IPS-15b (cell line): ENCODE measurements at regions not wholly inside any gene's neighbourhood (a gene's known extent, or its start where the extent isn't known, plus 50 kb on each side); places are given as distances from the start of the nearest gene placed in this dataset.

ENCODE experiments used
- H3K27me3 ChIP-seq: one replicate; pipeline ENCODE4 v1.6.1; 2013; ENCODE audit warnings: low read length; ENCODE audit not compliant: control insufficient read depth, insufficient read depth
- H3K36me3 ChIP-seq: one replicate; pipeline ENCODE4 v1.6.1; 2013; ENCODE audit warnings: low read length; ENCODE audit not compliant: control insufficient read depth, insufficient read depth
- H3K4me1 ChIP-seq: one replicate; pipeline ENCODE4 v1.6.1; 2013; ENCODE audit warnings: mild to moderate bottlenecking, low read length; ENCODE audit not compliant: control insufficient read depth, insufficient read depth
- H3K4me3 ChIP-seq: one replicate; pipeline ENCODE4 v1.5.1; 2013; ENCODE audit warnings: low read depth, low read length
- H3K9ac ChIP-seq: one replicate; pipeline ENCODE4 v1.6.1; 2013; ENCODE audit warnings: low read depth, mild to moderate bottlenecking, low read length
- H3K9me3 ChIP-seq: one replicate; pipeline ENCODE4 v1.6.1; 2013; ENCODE audit warnings: mild to moderate bottlenecking, low read length; ENCODE audit not compliant: control insufficient read depth, insufficient read depth

- Histone ChIP-seq H3K27me3 (no peaks in the 10 kb centered on the region), H3K9me3 (no peaks in the 10 kb centered on the region), H3K9ac (no peak overlapping the region), H3K36me3 (no peaks in the 10 kb centered on the region), H3K4me3 (no peak overlapping the region), H3K4me1 (no peaks in the 10 kb centered on the region)
Observed at GRCh38 chr4:175129797-175130196, 211.6 kb downstream of the ADAM29 start.

DNA sequence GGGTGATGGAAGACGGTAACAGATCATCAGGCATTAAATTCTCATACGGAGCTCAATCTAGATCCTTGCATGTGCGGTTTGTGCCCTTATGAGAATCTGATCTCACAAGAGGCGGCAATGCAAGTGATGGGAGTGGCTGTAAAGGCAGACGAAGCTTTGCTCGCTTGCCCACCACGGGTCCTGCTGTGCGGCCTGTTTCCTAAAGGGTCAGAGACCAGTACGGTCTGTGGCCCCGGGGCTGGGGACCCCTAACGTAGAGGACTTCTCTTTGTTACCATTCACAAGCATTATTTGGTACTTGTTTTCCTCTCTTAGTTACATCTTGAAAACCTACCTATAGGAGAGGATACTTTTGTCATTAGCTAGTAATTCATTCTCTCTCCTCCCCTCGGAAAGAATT is 221.0 kb downstream of the ADAM29 start:
- Histone ChIP-seq H3K36me3 (no peaks in the 10 kb centered on the region), H3K27me3 (no peaks in the 10 kb centered on the region), H3K9me3 (no peaks in the 10 kb centered on the region), H3K9ac (no peak overlapping the region), H3K4me1 (no peaks in the 10 kb centered on the region), H3K4me3 (no peak overlapping the region)

DNA sequence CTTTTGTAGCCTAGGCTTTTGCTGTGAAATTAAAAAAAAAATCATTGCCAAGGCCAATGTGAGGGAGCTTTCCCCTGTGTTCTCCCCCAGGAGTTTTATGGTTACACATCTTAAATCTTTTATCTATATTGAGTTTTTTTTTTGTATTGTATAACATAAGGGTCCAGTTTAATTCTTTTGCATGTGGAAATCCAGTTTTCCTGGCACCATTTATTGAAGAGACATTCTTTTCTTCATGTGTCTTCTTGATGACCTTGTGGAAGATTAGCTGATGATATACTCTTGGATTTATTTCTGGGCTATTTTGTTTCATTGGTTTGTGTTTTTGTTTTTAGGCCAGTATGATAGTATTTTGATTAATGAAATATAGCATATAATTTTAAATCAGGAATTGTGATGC is 225.0 kb downstream of the ADAM29 start:
- Histone ChIP-seq H3K4me3 (no peak overlapping the region), H3K9ac (no peak overlapping the region), H3K9me3 (no peaks in the 10 kb centered on the region), H3K4me1 (no peaks in the 10 kb centered on the region), H3K36me3 (no peaks in the 10 kb centered on the region), H3K27me3 (no peaks in the 10 kb centered on the region)

DNA sequence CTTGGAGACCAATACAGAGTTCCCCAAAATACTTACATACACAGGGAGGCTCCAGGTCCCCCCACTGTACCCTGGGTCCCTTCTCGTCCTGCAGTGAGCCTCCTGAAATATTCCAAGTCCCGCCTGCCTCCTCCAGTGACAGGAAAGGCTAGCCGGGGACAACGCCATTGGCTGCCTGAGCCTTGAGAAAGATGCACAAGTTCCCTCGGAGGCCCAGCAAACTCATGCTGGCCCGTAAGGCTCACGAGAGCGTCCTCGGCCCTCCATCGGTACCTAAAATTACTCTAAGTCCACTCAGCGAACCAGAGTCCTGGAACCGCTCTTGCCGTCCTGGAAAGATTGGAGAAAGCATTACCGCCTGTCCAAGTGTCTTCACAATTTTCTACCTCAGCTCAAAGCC is 228.6 kb downstream of the ADAM29 start:
- H3K4me1 ChIP-seq: no peaks in the 10 kb centered on the region
- H3K36me3 ChIP-seq: no peaks in the 10 kb centered on the region
- no peaks in the 10 kb centered on the region for H3K27me3 ChIP-seq
- no peaks in the 10 kb centered on the region for H3K9me3 ChIP-seq
- H3K4me3 ChIP-seq: no peak overlapping the region
- no peak overlapping the region for H3K9ac ChIP-seq

GRCh38 chr4:175147233-175147632 is 229.1 kb downstream of the ADAM29 start:
- Histone ChIP-seq H3K4me1 (no peaks in the 10 kb centered on the region), H3K36me3 (no peaks in the 10 kb centered on the region), H3K9ac (no peak overlapping the region), H3K27me3 (no peaks in the 10 kb centered on the region), H3K9me3 (no peaks in the 10 kb centered on the region), H3K4me3 (no peak overlapping the region)

GRCh38 chr4:175166020-175166419 is 247.9 kb downstream of the ADAM29 start:
- H3K4me1 ChIP-seq: no peaks in the 10 kb centered on the region
- no peak overlapping the region for H3K4me3 ChIP-seq
- no peaks in the 10 kb centered on the region for H3K36me3 ChIP-seq
- H3K9ac ChIP-seq: no peak overlapping the region
- H3K9me3 ChIP-seq: no peaks in the 10 kb centered on the region
- no peaks in the 10 kb centered on the region for H3K27me3 ChIP-seq

GRCh38 chr4:175176710-175177109 is 258.6 kb downstream of the ADAM29 start:
- H3K9ac ChIP-seq: no peak overlapping the region
- H3K27me3 ChIP-seq: no peaks in the 10 kb centered on the region
- no peaks in the 10 kb centered on the region for H3K9me3 ChIP-seq
- no peak overlapping the region for H3K4me3 ChIP-seq
- H3K36me3 ChIP-seq: no peaks in the 10 kb centered on the region
- H3K4me1 ChIP-seq: no peaks in the 10 kb centered on the region

DNA sequence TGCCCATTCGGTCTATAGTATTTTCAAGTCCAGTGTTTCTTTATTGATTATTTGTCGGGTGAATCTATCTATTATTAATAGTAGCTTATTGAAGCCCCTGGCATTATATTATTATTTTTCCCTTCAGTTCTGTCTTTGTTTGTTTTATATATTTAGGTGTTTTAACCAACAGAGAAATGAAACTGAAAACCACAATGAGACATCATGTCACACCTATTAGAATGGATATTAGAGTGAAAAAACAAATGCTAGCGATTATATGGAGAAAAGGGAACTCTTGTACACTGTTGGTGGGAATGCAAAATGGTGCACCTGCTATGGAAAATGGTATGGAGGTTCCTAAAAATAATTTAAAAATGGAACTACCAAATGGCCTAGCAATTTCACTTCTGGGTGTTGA is 272.5 kb downstream of the ADAM29 start:
- no peaks in the 10 kb centered on the region for H3K27me3 ChIP-seq
- H3K4me3 ChIP-seq: no peak overlapping the region
- H3K4me1 ChIP-seq: no peaks in the 10 kb centered on the region
- H3K9ac ChIP-seq: no peak overlapping the region
- no peaks in the 10 kb centered on the region for H3K9me3 ChIP-seq
- H3K36me3 ChIP-seq: no peaks in the 10 kb centered on the region

DNA sequence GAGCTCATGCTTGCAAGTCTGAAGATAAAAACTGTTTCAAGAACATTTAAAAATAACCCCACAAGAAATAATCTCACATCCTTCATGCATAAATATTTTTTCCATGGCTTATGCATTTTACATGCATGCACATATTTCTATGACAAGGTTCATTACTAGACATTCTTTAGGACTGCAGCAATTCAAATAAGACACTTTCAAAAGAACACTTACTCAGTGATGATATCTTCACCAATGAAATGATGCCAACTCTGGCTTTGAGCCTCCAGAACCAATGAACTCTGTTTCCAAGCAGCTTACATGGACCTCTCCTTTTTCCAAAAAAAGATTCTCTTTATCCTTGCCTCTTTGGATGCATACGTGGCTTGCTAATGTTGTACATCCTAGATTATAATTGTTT is 279.9 kb downstream of the ADAM29 start:
- no peaks in the 10 kb centered on the region for H3K9me3 ChIP-seq
- no peaks in the 10 kb centered on the region for H3K4me1 ChIP-seq
- no peak overlapping the region for H3K4me3 ChIP-seq
- no peaks in the 10 kb centered on the region for H3K36me3 ChIP-seq
- no peak overlapping the region for H3K9ac ChIP-seq
- no peaks in the 10 kb centered on the region for H3K27me3 ChIP-seq

DNA sequence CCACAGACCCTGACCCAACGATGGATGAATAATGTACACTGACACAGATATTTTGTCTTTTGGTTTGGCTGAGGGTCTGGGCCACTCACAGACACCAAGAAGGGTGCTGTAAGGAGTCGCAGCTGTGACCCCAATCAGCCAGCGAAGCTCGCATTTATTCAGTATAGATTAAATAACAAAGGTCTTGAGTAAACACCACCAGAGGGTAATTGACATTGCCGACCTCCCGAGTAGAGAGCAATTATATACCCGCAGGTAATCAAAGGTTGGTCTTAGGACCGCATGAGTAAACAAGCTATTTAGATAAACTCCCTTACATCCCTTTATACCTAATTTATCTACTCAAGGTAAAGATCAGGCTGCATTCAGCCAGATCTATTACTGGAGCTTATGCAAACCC is 297.1 kb downstream of the ADAM29 start:
- H3K36me3 ChIP-seq: peaks cover 3% of the 10 kb centered on the region
- H3K4me1 ChIP-seq: no peaks in the 10 kb centered on the region
- H3K27me3 ChIP-seq: peaks cover 2% of the 10 kb centered on the region
- H3K9me3 ChIP-seq: peaks cover 18% of the 10 kb centered on the region
- no peak overlapping the region for H3K4me3 ChIP-seq
- no peak overlapping the region for H3K9ac ChIP-seq

- no peaks in the 10 kb centered on the region for H3K4me1 ChIP-seq
- peaks cover 2% of the 10 kb centered on the region for H3K27me3 ChIP-seq
- H3K9ac ChIP-seq: no peak overlapping the region
- H3K4me3 ChIP-seq: no peak overlapping the region
- peaks cover 3% of the 10 kb centered on the region for H3K36me3 ChIP-seq
- peaks cover 18% of the 10 kb centered on the region for H3K9me3 ChIP-seq
Observed at GRCh38 chr4:175215657-175216056, 297.5 kb downstream of the ADAM29 start.

GRCh38 chr4:175229154-175229553 is 311.0 kb downstream of the ADAM29 start:
- Histone ChIP-seq H3K4me1 (no peaks in the 10 kb centered on the region), H3K9ac (no peak overlapping the region), H3K4me3 (no peak overlapping the region), H3K9me3 (no peaks in the 10 kb centered on the region), H3K27me3 (no peaks in the 10 kb centered on the region), H3K36me3 (no peaks in the 10 kb centered on the region)

DNA sequence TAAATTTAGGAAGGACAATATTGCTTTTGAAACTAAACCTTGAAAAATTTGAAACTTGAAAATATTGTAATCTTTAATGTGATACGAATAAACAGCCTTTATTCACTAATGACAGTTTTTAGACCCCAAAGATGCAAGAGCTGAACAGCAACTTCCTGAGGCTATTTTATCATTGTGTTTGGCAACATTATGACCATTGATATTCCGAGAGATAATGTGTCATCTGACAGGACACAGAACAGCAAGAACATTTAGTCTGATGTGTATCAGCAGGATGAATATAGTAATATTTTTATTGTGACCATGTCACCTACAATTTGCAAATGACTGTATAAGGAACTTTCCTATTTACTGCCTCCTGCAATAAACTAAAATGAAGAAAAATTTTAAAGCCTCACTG is 316.0 kb downstream of the ADAM29 start:
- Histone ChIP-seq H3K27me3 (no peaks in the 10 kb centered on the region), H3K36me3 (no peaks in the 10 kb centered on the region), H3K9me3 (no peaks in the 10 kb centered on the region), H3K9ac (no peak overlapping the region), H3K4me3 (no peak overlapping the region), H3K4me1 (no peaks in the 10 kb centered on the region)
